GM12892 (cell line): ENCODE measurements at regions not wholly inside any gene's neighbourhood (a gene's known extent, or its start where the extent isn't known, plus 50 kb on each side); places are given as distances from the start of the nearest gene placed in this dataset.

ENCODE experiments used
- POLR2A ChIP-seq: IDR thresholded peaks from 2 replicates; pipeline ENCODE4 v1.6.1; 2011; ENCODE audit warnings: low read depth, low read length, control low read depth
- POLR2AphosphoS5 ChIP-seq: IDR thresholded peaks from 2 replicates; pipeline ENCODE4 v1.6.1; 2011; ENCODE audit warnings: low read depth, low read length, control low read depth

- TF ChIP-seq POLR2A (no peak), POLR2AphosphoS5 (no peak)
Measured at GRCh38 chr6:14987490-14987889, 258.4 kb upstream of the JARID2 start.
